AG04449 (cell line): ENCODE measurements at regions not wholly inside any gene's neighbourhood (a gene's known extent, or its start where the extent isn't known, plus 50 kb on each side); places are given as distances from the start of the nearest gene placed in this dataset.

Source experiments
- CTCF ChIA-PET: fragments of 350-600 bp; formaldehyde crosslinking; extraction: SDS; loops from one replicate; lab custom pipeline; 2021; ENCODE audit warnings: antibody characterized with exemption; lab: Yijun Ruan, JAX
- POLR2A ChIA-PET: fragments of 400-600, 350-600 bp; formaldehyde crosslinking; extraction: SDS; loops from one replicate; lab custom pipeline; 2020; ENCODE audit warnings: antibody characterized with exemption, inconsistent platforms; lab: Yijun Ruan, JAX
- DNase-seq: peaks from one replicate; pipeline ENCODE4 v3.0.0-alpha.2; 2010; ENCODE audit warnings: low read depth, low spot score
- H3K4me3 ChIP-seq: 2 replicates; pipeline ENCODE4 v1.5.1; 2011; ENCODE audit warnings: low read depth, mild to moderate bottlenecking, control low read depth, low read length
- TF ChIP-seq, protein P1 (sequence below): IDR thresholded peaks from one replicate; pipeline ENCODE4 v1.5.1; 2011; ENCODE audit warnings: mild to moderate bottlenecking, moderate library complexity, low read length, control low read depth, inconsistent platforms; ENCODE audit not compliant: insufficient read depth; ENCODE audit errors: missing control alignments

DNA sequence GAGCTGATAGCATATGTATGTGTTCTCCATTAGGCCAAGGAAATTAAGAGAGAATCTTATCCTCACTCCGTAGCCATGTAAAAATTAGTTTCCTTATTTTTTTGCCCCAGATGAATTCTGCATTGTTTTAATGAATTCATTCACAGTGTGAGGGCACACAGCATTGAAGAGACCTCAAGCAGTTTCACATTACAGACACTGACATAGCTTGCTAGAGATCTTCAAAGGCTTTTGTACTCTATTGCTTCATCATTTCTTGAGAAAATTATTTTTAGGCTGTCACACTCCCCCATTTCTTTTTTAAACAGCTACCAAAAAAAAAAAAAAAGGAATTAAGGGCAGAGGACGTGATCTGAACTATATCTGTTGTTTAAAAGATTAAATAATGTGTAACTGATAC is 251.1 kb downstream of the BCAT1 start:
- CTCF ChIA-PET, result interaction anchor here (1.1 kb wide), 1 partner anchor 13 kb away, joined by 3 read pairs; no protein-coding TSS in a partner anchor
- no peak for DNase-seq
- POLR2A ChIA-PET, result no interaction called here
- no peak overlapping the region for H3K4me3 ChIP-seq
- TF ChIP-seq, protein P1, sequence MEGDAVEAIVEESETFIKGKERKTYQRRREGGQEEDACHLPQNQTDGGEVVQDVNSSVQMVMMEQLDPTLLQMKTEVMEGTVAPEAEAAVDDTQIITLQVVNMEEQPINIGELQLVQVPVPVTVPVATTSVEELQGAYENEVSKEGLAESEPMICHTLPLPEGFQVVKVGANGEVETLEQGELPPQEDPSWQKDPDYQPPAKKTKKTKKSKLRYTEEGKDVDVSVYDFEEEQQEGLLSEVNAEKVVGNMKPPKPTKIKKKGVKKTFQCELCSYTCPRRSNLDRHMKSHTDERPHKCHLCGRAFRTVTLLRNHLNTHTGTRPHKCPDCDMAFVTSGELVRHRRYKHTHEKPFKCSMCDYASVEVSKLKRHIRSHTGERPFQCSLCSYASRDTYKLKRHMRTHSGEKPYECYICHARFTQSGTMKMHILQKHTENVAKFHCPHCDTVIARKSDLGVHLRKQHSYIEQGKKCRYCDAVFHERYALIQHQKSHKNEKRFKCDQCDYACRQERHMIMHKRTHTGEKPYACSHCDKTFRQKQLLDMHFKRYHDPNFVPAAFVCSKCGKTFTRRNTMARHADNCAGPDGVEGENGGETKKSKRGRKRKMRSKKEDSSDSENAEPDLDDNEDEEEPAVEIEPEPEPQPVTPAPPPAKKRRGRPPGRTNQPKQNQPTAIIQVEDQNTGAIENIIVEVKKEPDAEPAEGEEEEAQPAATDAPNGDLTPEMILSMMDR, result no peak

DNA sequence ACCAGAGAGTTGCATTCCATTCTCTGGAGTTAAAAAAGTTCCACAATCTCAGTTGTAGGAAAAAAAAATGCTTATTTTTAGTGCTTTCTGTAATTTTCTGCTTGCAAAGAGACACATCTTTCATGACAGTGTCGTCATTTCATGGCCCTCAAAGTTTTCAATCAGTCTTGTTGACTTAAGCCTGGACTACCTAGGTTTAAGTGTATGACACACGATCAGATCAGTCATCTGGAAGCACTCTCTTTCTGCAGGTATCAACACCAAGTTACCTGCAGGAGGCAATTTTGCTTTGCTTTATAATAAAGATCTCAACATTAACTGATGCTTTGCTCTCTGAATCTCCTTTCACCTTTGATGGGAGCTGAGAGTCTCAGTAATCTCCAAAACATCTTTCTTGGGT is 251.6 kb downstream of the BCAT1 start:
- H3K4me3 ChIP-seq, result no peak overlapping the region
- ChIA-PET POLR2A (no interaction called here), CTCF (interaction anchor here (1.1 kb wide), 1 partner anchor 13 kb away, joined by 3 read pairs; no protein-coding TSS in a partner anchor)
- DNase-seq, result no peak
- TF ChIP-seq, protein P1, result no peak

DNA sequence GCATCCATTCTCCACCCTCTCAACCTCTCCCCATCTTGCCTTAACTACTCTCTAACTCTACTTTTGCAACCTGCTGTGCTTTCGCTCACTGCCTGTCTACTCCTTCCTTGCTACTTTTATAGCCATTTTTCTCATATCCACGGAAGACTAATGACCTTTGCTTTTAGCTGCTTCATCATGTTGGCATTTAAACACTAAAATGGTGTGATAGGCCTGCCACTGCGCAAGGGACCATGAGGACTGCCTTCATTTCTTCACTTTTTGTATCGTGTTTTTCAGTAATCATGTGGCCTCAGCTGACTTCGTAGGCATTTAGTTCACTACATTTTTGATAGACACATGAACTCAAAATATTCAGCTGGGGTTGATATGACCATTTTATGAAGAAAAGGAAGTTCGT is 252.1 kb downstream of the BCAT1 start:
- TF ChIP-seq, protein P1, result no peak
- ChIA-PET POLR2A (no interaction called here), CTCF (interaction anchor here (1.1 kb wide), 1 partner anchor 14 kb away, joined by 3 read pairs; no protein-coding TSS in a partner anchor)
- DNase-seq, result no peak
- H3K4me3 ChIP-seq, result no peak overlapping the region

DNA sequence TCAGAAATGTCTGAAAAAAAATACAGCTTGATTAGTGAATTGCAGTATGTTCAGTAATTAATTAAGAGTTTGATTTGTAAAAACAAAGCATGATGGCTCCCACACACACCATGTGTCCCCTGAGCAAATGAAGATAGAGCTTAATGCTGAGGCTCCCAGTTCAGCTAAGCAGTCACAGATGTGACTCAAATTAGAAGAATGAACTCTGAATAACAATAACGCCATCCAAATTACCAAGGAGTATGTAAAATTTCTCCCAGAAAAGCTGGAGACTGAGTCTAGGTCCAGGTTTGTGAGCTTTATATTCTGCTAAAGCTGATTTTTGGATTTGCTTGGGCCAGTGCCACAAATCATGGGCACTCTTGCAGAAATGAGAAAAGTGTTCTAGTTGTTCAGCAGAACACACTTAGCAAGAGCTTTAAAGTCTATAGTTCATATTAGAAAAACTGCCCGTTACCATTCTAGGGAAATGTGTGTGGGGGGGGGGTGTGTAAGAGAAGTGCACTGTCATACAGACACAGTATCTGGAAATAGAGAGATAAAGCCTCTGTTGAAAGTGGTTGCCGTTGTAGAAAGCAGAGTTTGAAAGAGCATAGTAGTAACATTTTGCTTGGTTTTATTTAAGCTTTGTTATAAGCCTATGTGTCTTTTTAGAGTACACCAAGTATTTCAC is 253.1 kb downstream of the BCAT1 start:
- TF ChIP-seq, protein P1, result no peak
- CTCF ChIA-PET, result no interaction called here
- H3K4me3 ChIP-seq, result no peak overlapping the region
- no peak for DNase-seq
- POLR2A ChIA-PET, result no interaction called here

DNA sequence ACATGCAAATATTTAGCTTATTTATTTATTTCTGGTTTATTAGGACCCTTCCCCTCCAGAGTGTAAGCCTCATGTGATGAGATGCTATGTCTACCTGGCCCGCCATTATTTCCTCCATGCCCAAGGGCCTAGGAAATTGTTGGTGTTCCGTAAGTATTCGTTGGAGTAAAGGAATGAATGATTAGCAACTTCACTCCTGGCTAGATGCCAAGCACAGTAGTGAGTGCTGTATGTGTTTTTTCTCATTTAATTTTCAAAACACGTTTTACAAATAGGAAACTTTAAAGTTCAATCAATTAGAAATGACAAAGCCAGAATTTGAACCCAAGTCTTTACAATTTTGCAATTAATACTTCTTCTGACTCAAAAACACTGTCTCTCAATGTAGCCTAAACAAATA is 253.8 kb downstream of the BCAT1 start:
- CTCF ChIA-PET, result no interaction called here
- POLR2A ChIA-PET, result no interaction called here
- TF ChIP-seq, protein P1, result no peak

DNA sequence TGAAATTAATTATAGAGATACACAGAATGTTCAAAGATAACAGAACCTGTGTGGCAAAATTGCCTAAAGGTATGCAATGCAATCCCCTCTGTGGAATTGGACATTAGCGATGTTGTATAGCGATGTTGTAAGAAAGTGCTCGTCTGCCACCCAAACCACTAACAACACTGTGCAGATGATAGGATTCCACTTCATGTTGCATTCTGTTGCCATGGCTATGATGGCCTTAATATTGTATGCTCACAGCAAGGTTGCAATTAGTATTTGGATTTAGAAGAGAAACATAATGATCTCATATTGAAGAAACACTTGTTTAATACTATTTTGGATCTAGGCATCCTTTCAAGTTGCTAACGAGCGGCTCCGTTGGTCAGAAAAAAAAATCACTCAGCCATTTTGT is 260.3 kb downstream of the BCAT1 start:
- CTCF ChIA-PET, result no interaction called here
- POLR2A ChIA-PET, result no interaction called here
- TF ChIP-seq, protein P1, result no peak
- H3K4me3 ChIP-seq, result no peak overlapping the region
- DNase-seq, result no peak

More for the DNA sequence above, 253.8 kb downstream of the BCAT1 start:
- no peak for DNase-seq
- H3K4me3 ChIP-seq, result no peak overlapping the region
